Smooth muscle cell (in vitro differentiated cells): ENCODE measurements at regions not wholly inside any gene's neighbourhood (a gene's known extent, or its start where the extent isn't known, plus 50 kb on each side); places are given as distances from the start of the nearest gene placed in this dataset.
A peak's percentile ranks its signal among the peaks of the same experiment; 100 is the strongest.

ENCODE experiments used
- DNase-seq: peaks from one replicate; lab custom pipeline; 2025; ENCODE audit not compliant: unreplicated experiment; lab: John Stamatoyannopoulos, UW
- H2AFZ ChIP-seq: fragments of 200-600 bp; sonication (generic); 2 replicates; pipeline ENCODE4 v1.6.0; 2016; ENCODE audit warnings: antibody characterized with exemption, low read depth, mild to moderate bottlenecking
- H3F3A ChIP-seq: fragments of 200-600 bp; sonication (generic); 2 replicates; pipeline ENCODE4 v1.6.0; 2017; ENCODE audit warnings: antibody characterized with exemption, low read depth
- H3K27ac ChIP-seq: fragments of 200-600 bp; sonication (generic); 2 replicates; pipeline ENCODE4 v1.5.1; 2016; ENCODE audit warnings: low read depth, mild to moderate bottlenecking
- H3K27me3 ChIP-seq: fragments of 200-600 bp; sonication (generic); 2 replicates; pipeline ENCODE4 v1.6.1; 2016; ENCODE audit warnings: low read depth, mild to moderate bottlenecking
- H3K36me3 ChIP-seq: fragments of 200-600 bp; sonication (generic); 2 replicates; pipeline ENCODE4 v1.5.1; 2016; ENCODE audit warnings: low read depth
- H3K4me1 ChIP-seq: fragments of 200-600 bp; sonication (generic); 2 replicates; pipeline ENCODE4 v1.5.1; 2016; ENCODE audit warnings: low read depth
- H3K4me2 ChIP-seq: fragments of 200-600 bp; sonication (generic); 2 replicates; pipeline ENCODE4 v1.6.0; 2016; ENCODE audit warnings: mild to moderate bottlenecking
- H3K4me3 ChIP-seq: fragments of 200-600 bp; sonication (generic); 2 replicates; pipeline ENCODE4 v1.5.1; 2016; ENCODE audit warnings: mild to moderate bottlenecking
- H3K79me2 ChIP-seq: fragments of 200-600 bp; sonication (generic); 2 replicates; pipeline ENCODE4 v1.6.0; 2016; ENCODE audit warnings: low read depth, mild to moderate bottlenecking
- H3K9ac ChIP-seq: fragments of 200-600 bp; sonication (generic); 2 replicates; pipeline ENCODE4 v1.6.0; 2016; ENCODE audit warnings: low read depth
- H3K9me3 ChIP-seq: fragments of 200-600 bp; sonication (generic); replicated peaks from 2 replicates; pipeline ENCODE4 v1.5.1; 2016; ENCODE audit warnings: low read depth
- H4K20me1 ChIP-seq: fragments of 200-600 bp; sonication (generic); 2 replicates; pipeline ENCODE4 v1.6.0; 2016; ENCODE audit warnings: low read depth
- WGBS: methylation state at CpG from one replicate; pipeline ENCODE4 v1.1.7; 2016; ENCODE audit warnings: low lambda C conversion rate; 5-methylcytosine and 5-hydroxymethylcytosine counted together
- TF ChIP-seq, protein P1 (sequence below): fragments of 200-600 bp; sonication (generic); IDR thresholded peaks from 2 replicates; pipeline ENCODE4 v1.5.1; 2017; ENCODE audit warnings: borderline replicate concordance, mild to moderate bottlenecking, antibody characterized with exemption; ENCODE audit not compliant: insufficient read depth, poor library complexity, severe bottlenecking

DNA sequence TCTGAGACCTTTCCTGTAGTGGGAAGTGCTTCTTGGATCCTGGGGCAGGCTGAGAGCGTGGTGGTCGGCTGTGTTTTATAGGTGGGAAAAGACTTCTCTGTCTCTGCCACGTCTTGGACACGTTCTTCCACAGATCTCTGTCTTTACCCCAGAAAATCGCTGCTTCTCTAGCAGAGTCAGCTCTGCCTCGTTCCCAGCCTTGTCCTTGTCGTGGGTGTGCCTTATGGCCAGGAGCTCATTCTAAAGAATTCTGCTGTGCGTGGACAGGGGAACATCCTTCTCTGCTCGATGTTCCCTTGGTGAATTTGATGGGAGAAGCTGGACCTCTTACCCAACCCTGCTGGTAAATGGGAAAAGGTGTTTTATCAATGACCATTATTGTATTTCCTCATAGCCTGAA is 433.1 kb upstream of the C2CD4B start:
- Histone ChIP-seq H3K9ac (no peak overlapping the region), H2AFZ (no peak overlapping the region), H4K20me1 (no peaks in the 10 kb centered on the region), H3K27me3 (no peaks in the 10 kb centered on the region), H3K4me1 (peaks cover 4% of the 10 kb centered on the region), H3K4me3 (no peak overlapping the region), H3K27ac (no peak overlapping the region), H3K9me3 (no peaks in the 10 kb centered on the region), H3K36me3 (no peaks in the 10 kb centered on the region), H3K4me2 (no peak overlapping the region), H3F3A (peaks cover 2% of the 10 kb centered on the region), H3K79me2 (peaks cover 9% of the 10 kb centered on the region)
- DNase-seq, result no peak
- WGBS, result 90% methylated on average over 9 of the region's 9 CpGs
- TF ChIP-seq, protein P1, sequence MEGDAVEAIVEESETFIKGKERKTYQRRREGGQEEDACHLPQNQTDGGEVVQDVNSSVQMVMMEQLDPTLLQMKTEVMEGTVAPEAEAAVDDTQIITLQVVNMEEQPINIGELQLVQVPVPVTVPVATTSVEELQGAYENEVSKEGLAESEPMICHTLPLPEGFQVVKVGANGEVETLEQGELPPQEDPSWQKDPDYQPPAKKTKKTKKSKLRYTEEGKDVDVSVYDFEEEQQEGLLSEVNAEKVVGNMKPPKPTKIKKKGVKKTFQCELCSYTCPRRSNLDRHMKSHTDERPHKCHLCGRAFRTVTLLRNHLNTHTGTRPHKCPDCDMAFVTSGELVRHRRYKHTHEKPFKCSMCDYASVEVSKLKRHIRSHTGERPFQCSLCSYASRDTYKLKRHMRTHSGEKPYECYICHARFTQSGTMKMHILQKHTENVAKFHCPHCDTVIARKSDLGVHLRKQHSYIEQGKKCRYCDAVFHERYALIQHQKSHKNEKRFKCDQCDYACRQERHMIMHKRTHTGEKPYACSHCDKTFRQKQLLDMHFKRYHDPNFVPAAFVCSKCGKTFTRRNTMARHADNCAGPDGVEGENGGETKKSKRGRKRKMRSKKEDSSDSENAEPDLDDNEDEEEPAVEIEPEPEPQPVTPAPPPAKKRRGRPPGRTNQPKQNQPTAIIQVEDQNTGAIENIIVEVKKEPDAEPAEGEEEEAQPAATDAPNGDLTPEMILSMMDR, result no peak

DNA sequence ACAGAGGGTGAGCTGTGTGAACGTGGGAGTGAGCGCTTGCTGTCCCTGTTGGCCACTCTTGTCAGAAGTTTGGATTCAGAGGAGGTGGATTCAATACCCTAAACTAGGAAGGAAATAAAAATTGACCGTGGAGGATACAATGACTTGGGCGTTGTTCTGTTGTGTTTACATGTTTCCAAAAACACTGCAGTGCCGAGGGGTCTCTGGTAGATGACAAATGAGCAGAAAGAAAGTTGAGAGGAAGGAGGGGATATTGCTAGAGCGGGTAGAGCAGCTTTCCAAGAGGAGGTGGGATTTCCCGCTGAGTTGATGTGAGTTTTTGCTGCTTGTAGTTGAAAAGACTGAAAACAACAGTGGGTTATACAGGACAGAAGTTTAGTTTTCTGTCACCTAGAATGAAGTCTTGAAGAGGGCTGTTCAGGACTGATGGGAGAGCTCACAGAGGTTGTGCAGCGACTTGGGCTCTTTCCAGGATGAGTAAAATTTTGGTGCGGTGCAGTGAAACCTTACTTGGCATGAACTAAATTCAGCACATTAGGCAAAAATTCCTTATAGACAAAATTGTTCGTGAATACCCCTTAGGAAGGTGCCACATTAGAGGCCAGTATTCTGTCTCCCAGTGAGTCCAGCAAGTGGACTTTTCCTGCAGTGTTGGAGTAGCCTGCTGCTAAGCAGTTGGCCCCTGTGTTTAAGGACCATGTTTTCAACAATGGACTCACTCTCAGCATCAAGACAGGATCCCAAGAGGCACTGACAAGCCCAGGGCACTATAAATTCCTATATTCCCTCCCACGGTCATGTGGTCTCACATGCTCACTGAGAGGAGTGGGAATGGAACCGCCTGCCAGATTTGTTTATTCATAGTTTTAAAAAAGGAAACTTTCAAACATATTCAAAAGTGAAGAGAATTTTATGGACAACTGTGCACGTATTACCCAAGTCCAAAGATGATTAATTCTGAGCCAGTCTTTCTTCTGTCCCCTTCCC is 435.0 kb upstream of the C2CD4B start:
- Histone ChIP-seq H3K4me3 (no peak overlapping the region), H3K9ac (no peak overlapping the region), H3K9me3 (no peaks in the 10 kb centered on the region), H2AFZ (no peak overlapping the region), H3K4me2 (peak overlapping the region; percentile 35), H3F3A (no peaks in the 10 kb centered on the region), H3K4me1 (peaks cover 4% of the 10 kb centered on the region), H3K27ac (no peak overlapping the region), H3K27me3 (no peaks in the 10 kb centered on the region), H3K36me3 (no peaks in the 10 kb centered on the region), H3K79me2 (peaks cover 12% of the 10 kb centered on the region), H4K20me1 (no peaks in the 10 kb centered on the region)
- 85% methylated on average over 13 of the region's 13 CpGs for WGBS
- TF ChIP-seq, protein P1, result no peak
- DNase-seq, result no peak

DNA sequence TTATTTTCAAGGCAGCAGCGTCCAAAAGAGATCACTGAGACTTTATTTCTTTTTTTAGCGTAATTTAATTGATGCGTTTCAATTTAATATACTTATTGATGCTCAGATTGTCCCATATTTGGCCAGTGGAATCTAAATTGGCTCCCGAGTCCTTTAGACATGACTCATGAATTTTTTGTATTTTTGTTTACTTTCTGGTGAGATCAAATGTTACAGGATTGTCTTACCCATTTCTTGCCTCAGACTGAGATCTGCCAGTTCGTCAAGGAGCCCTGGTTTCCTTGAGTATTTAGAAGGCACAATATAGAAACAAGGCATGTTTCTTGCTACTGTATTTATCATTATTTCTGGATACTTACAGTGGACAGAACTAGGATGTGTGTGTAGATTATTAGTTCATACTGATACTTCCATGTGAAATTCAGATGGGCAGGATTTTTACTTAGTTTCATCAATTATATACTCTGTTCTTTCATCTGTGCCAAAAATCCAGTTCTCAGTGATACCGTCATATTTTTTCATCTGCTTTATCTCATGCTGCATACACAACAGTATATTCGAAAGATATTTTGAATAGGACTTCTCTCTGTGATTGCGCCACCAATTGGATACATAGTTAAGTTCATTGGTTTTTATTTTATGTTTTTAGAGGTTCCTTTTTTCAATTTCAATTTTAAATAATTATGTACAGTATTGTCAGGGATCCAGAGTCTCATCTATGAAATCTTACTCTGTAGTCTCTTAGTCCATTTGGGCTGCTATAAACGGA is 436.9 kb upstream of the C2CD4B start:
- peaks cover 5% of the 10 kb centered on the region for H3F3A ChIP-seq
- H3K36me3 ChIP-seq, result no peaks in the 10 kb centered on the region
- peaks cover 12% of the 10 kb centered on the region for H3K79me2 ChIP-seq
- no peak overlapping the region for H3K4me2 ChIP-seq
- peaks cover 4% of the 10 kb centered on the region for H3K4me1 ChIP-seq
- H3K4me3 ChIP-seq, result no peak overlapping the region
- DNase-seq, result no peak
- WGBS, result 88% methylated on average over 9 of the region's 9 CpGs
- H2AFZ ChIP-seq, result no peak overlapping the region
- no peaks in the 10 kb centered on the region for H4K20me1 ChIP-seq
- no peaks in the 10 kb centered on the region for H3K9me3 ChIP-seq
- no peak overlapping the region for H3K27ac ChIP-seq
- TF ChIP-seq, protein P1, result no peak
- no peak overlapping the region for H3K9ac ChIP-seq
- no peaks in the 10 kb centered on the region for H3K27me3 ChIP-seq
